Pancreas (tissue), 10 donors: ENCODE measurements at regions not wholly inside any gene's neighbourhood (a gene's known extent, or its start where the extent isn't known, plus 50 kb on each side); places are given as distances from the start of the nearest gene placed in this dataset.

Source experiments
- ATAC-seq, 4 donors: fragments of 200-7000 bp; cut with Tn5 transposase; one replicate each; pipeline versions ENCODE4 v1.8.0 to v1.9.1; 2020; ENCODE audit warnings: mild to moderate bottlenecking in 4 of 4, moderate library complexity in 4 of 4
- DNase-seq, 6 donors: peaks; one replicate each; pipeline ENCODE4 v3.0.0-alpha.2; 2020
- FAIRE-seq: peaks from 2 replicates; lab custom pipeline; 2012; peaks lifted over from hg19 to GRCh38; lab: Jason Lieb, UNC
- H3K27ac ChIP-seq, 4 donors: fragments of 200-600 bp; sonication (generic); 1 replicate in 3 of 4; 2 replicates in 1 of 4; pipeline versions ENCODE4 v1.5.0 to v1.8.0; 2020
- H3K27me3 ChIP-seq, 4 donors: fragments of 200-600 bp; one replicate each; pipeline ENCODE4 v1.8.0; 2021
- H3K36me3 ChIP-seq, 3 donors: fragments of 200-600 bp; sonication (generic) in 1 of 3; one replicate each; pipeline versions ENCODE4 v1.5.0 to v1.8.0; 2020 to 2021
- H3K4me1 ChIP-seq, 3 donors: fragments of 200-600 bp; one replicate each; pipeline ENCODE4 v1.8.0; 2021
- H3K4me3 ChIP-seq, 4 donors: fragments of 200-600 bp; sonication (generic) in 2 of 4; one replicate each; pipeline versions ENCODE4 v1.5.0 to v1.8.0; 2020 to 2021
- H3K9me3 ChIP-seq, 4 donors: fragments of 200-600 bp; one replicate each; pipeline ENCODE4 v1.8.0; 2021
- CTCF ChIP-seq, 4 donors: fragments of 200-600 bp; sonication (generic) in 3 of 4; IDR thresholded peaks; one replicate each; pipeline versions ENCODE4 v1.5.0 to v1.8.0; 2021; ENCODE audit warnings: antibody characterized with exemption in 4 of 4
- WGBS, 2 donors: extraction: QIAGEN DNeasy Blood & Tissue Kit; methylation state at CpG; one replicate each; pipeline ENCODE4 v1.1.7; 2013; 5-methylcytosine and 5-hydroxymethylcytosine counted together
- intact Hi-C, 3 donors: fragments of 100-400 bp; cut with DNase I; formaldehyde crosslinking; loops; one replicate each; pipeline versions ENCODE4 v1.11.1 to v1.14.2; 2022
- donor health status: healthy with polysubstance abuse.
- donor health status: DM: no; HTN: no; CAD: no; lungs with moderate emphysema.
- donor health status: DM: no; HTN: no; CAD: no.
- donor health status: control.
- donor health status: control.
- donor health status: Bipolar disorder and iron deficiency.
- donor health status: DM: yes; HTN: yes; CAD: no.
- donor health status: DM: no; HTN: no; CAD: no.
- donor health status: DM: no; HTN: no; CAD: no.
- donor health status: DM: yes; HTN: yes; CAD: no.

- H3K9me3 ChIP-seq: no peaks in the 10 kb centered on the region
- no peak overlapping the region for H3K4me3 ChIP-seq
- WGBS, 2 donors: 58 to 73% methylated on average over 10 of the region's 10 CpGs
- FAIRE-seq: no peak
- no peak for ATAC-seq
- H3K4me1 ChIP-seq: no peaks in the 10 kb centered on the region
- intact Hi-C loops: no loop called here
- no peak for TF ChIP-seq CTCF (IDR thresholded peaks at IDR 0.05)
- H3K36me3 ChIP-seq: no peaks in the 10 kb centered on the region
- no peak for DNase-seq
- no peak overlapping the region for H3K27ac ChIP-seq
- no peaks in the 10 kb centered on the region for H3K27me3 ChIP-seq
Measured at GRCh38 chr22:48439560-48440135, 1388.0 kb downstream of the BRD1 start.

- H3K4me1 ChIP-seq: no peaks in the 10 kb centered on the region
- no peaks in the 10 kb centered on the region for H3K27me3 ChIP-seq
- H3K9me3 ChIP-seq: no peaks in the 10 kb centered on the region
- no peak overlapping the region for H3K4me3 ChIP-seq
- DNase-seq (no peak), FAIRE-seq (no peak), ATAC-seq (no peak)
- no peak for TF ChIP-seq CTCF (IDR thresholded peaks at IDR 0.05)
- intact Hi-C loops: no loop called here
- H3K27ac ChIP-seq: no peak overlapping the region
- no peaks in the 10 kb centered on the region for H3K36me3 ChIP-seq
- 30 to 38% methylated on average over 19 of the region's 19 CpGs for WGBS, 2 donors
Measured at GRCh38 chr22:48438800-48439559, 1388.7 kb downstream of the BRD1 start.

GRCh38 chr22:48438096-48438495 is 1389.6 kb downstream of the BRD1 start:
- DNase-seq: no peak
- Histone ChIP-seq H3K27me3 (no peaks in the 10 kb centered on the region), H3K36me3 (no peaks in the 10 kb centered on the region), H3K4me3 (no peak overlapping the region), H3K9me3 (no peaks in the 10 kb centered on the region), H3K4me1 (no peaks in the 10 kb centered on the region), H3K27ac (no peak overlapping the region)
- FAIRE-seq: no peak
- intact Hi-C loops: no loop called here
- ATAC-seq: no peak
- 70 to 82% methylated on average over 13 of the region's 13 CpGs for WGBS, 2 donors
- no peak for TF ChIP-seq CTCF (IDR thresholded peaks at IDR 0.05)

GRCh38 chr22:48436201-48436931 is 1391.3 kb downstream of the BRD1 start:
- Histone ChIP-seq H3K4me3 (no peak overlapping the region), H3K4me1 (no peaks in the 10 kb centered on the region), H3K9me3 (no peaks in the 10 kb centered on the region), H3K36me3 (no peaks in the 10 kb centered on the region), H3K27ac (no peak overlapping the region), H3K27me3 (no peaks in the 10 kb centered on the region)
- intact Hi-C loops: no loop called here
- FAIRE-seq (no peak), DNase-seq (no peak), ATAC-seq (no peak)
- no peak for TF ChIP-seq CTCF (IDR thresholded peaks at IDR 0.05)
- 51 to 68% methylated on average over 17 of the region's 17 CpGs for WGBS, 2 donors
